ENCODE measurements at regions not wholly inside any gene's neighbourhood (a gene's known extent, or its start where the extent isn't known, plus 50 kb on each side); places are given as distances from the start of the nearest gene placed in this dataset.

- no peaks in the 10 kb centered on the region for H3K27me3 ChIP-seq
- peaks cover 0 to 4% of the 10 kb centered on the region in 2 donors for H3K9me3 ChIP-seq
- H3K27ac ChIP-seq, result no peak overlapping the region
- no peaks in the 10 kb centered on the region for H3K4me1 ChIP-seq
- no peak for DNase-seq (ENCODE audit: low spot score)
- TF ChIP-seq CTCF (IDR thresholded peaks at IDR 0.05), result no peak
- no peaks in the 10 kb centered on the region for H3K36me3 ChIP-seq
- no peak overlapping the region for H3K4me3 ChIP-seq
Observed at GRCh38 chr1:4010814-4011605, 110.9 kb upstream of the C1orf174 start.

GRCh38 chr1:4016351-4017130 is 116.5 kb upstream of the C1orf174 start:
- Histone ChIP-seq H3K27ac (no peak overlapping the region), H3K27me3 (no peaks in the 10 kb centered on the region), H3K36me3 (no peaks in the 10 kb centered on the region), H3K9me3 (no peaks in the 10 kb centered on the region), H3K4me1 (no peaks in the 10 kb centered on the region), H3K4me3 (no peak overlapping the region)
- TF ChIP-seq CTCF (IDR thresholded peaks at IDR 0.05), result no peak
- DNase-seq (ENCODE audit: low spot score), result peak; percentile 26

GRCh38 chr1:4017636-4018365 is 117.7 kb upstream of the C1orf174 start:
- H3K27ac ChIP-seq, result no peak overlapping the region
- TF ChIP-seq CTCF (IDR thresholded peaks at IDR 0.05), result no peak
- no peaks in the 10 kb centered on the region for H3K4me1 ChIP-seq
- peak; percentile 32 for DNase-seq (ENCODE audit: low spot score)
- H3K4me3 ChIP-seq, result no peak overlapping the region
- H3K27me3 ChIP-seq, result no peaks in the 10 kb centered on the region
- H3K36me3 ChIP-seq, result no peaks in the 10 kb centered on the region
- no peaks in the 10 kb centered on the region for H3K9me3 ChIP-seq

- TF ChIP-seq CTCF (IDR thresholded peaks at IDR 0.05), result no peak
- DNase-seq (ENCODE audit: low spot score), result peak; percentile 53
- H3K4me1 ChIP-seq, result no peaks in the 10 kb centered on the region
Observed at GRCh38 chr1:4018466-4019146, 118.5 kb upstream of the C1orf174 start.

GRCh38 chr1:4019147-4019521 is 119.1 kb upstream of the C1orf174 start:
- H3K4me1 ChIP-seq, result no peaks in the 10 kb centered on the region
- TF ChIP-seq CTCF (IDR thresholded peaks at IDR 0.05), result no peak
- H3K4me3 ChIP-seq, result no peak overlapping the region
- H3K36me3 ChIP-seq, result no peaks in the 10 kb centered on the region
- no peaks in the 10 kb centered on the region for H3K27me3 ChIP-seq
- H3K27ac ChIP-seq, result no peak overlapping the region
- no peaks in the 10 kb centered on the region for H3K9me3 ChIP-seq
- DNase-seq (ENCODE audit: low spot score), result peak; percentile 32

More at GRCh38 chr1:4018466-4019146, 118.5 kb upstream of the C1orf174 start:
- H3K4me3 ChIP-seq, result no peak overlapping the region
- no peaks in the 10 kb centered on the region for H3K9me3 ChIP-seq
- H3K36me3 ChIP-seq, result no peaks in the 10 kb centered on the region
- no peaks in the 10 kb centered on the region for H3K27me3 ChIP-seq
- no peak overlapping the region for H3K27ac ChIP-seq
